T47D (cell line): ENCODE measurements at regions not wholly inside any gene's neighbourhood (a gene's known extent, or its start where the extent isn't known, plus 50 kb on each side); places are given as distances from the start of the nearest gene placed in this dataset.
A peak's percentile ranks its signal among the peaks of the same experiment; 100 is the strongest.
"Not testable (repeated sequence)": the region's sequence is repeated elsewhere in the genome, so short reads cannot be mapped to it uniquely, and the experiment has no call there.

Experiments used
- DNase-seq, 2 experiments: peaks; one replicate each; pipeline versions ENCODE4 v3.0.0 to v3.0.0-alpha.2; 2011 to 2012; ENCODE audit warnings: low read depth in 1 of 2, low spot score in 1 of 2
- JUND ChIP-seq: IDR thresholded peaks from 2 replicates; pipeline ENCODE4 v1.6.1; 2012; ENCODE audit warnings: low read depth
- in situ Hi-C: cut with HindIII; loops from 2 replicates; pipeline ENCODE4 v1.10.0; 2016; ENCODE audit warnings: low sequenced_read_pairs, low pct_unique_long_range_greater_than_20kb

DNA sequence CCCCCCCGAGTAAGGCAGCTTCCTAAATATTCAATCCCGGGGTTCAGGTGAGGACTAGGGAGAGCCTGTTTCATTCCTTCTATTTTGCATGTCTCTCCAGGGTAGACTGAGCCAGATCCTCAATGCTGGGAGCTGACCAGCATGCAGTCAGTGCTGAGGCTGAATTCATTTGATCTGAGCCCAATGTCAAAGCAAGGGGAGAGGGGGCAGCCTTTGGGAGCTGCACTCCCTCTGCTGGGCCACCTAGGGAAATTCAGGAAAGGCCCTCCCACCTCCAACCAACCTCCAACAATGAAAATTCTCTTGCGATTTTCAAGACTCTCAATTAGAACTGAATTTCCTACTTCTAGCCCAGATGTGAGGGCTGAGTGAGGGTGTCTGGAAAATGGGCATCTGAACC is 371.2 kb downstream of the NPHP4 start:
- TF ChIP-seq JUND = no peak
- peak; percentile 10 to 40 for DNase-seq
- in situ Hi-C loops = no loop called here

GRCh38 chr1:5620418-5620817 is 371.8 kb downstream of the NPHP4 start:
- TF ChIP-seq JUND = no peak
- no peak for DNase-seq
- in situ Hi-C loops = no loop called here

DNA sequence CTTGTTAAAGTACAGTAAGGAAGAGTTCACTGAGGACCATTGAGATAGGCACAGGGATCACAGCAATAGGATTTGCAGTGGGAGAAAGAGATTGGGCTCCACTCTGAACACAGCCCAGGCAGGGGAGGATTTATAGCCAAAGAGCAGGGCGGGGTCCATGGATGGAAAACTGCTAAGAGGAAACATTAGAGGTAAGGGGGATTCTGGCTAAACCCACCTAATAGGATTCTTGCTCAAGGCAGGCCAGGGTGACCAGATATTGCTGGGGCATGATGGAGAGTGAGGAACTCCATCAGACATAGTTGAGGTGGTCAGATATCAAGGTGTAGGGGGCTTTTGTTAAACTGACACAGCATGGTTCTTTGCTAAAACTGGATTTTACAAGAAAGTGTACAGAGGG is 372.8 kb downstream of the NPHP4 start:
- no peak for DNase-seq
- TF ChIP-seq JUND = no peak
- in situ Hi-C loops = no loop called here

- DNase-seq = no peak
- TF ChIP-seq JUND = no peak
- in situ Hi-C loops = no loop called here
Observed at GRCh38 chr1:5617546-5617945, 374.7 kb downstream of the NPHP4 start.

DNA sequence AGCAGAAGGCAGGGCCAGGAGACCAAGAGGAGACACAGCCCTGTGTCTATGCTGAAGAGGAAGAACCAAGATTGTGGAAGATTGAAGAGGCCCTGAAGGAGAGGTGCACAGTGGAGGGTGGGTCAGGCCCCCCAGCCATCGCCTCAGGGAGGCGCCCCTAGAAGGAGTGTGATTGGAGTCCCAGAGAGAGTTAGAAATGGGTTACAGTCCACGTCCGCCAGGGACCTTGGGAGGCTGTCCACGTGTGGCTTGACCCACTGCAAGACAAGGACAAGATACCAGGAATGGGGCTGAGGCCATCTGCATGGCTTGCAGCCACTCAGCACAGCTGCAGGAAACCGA is 375.1 kb downstream of the NPHP4 start:
- TF ChIP-seq JUND = no peak
- DNase-seq = no peak
- in situ Hi-C loops = no loop called here

DNA sequence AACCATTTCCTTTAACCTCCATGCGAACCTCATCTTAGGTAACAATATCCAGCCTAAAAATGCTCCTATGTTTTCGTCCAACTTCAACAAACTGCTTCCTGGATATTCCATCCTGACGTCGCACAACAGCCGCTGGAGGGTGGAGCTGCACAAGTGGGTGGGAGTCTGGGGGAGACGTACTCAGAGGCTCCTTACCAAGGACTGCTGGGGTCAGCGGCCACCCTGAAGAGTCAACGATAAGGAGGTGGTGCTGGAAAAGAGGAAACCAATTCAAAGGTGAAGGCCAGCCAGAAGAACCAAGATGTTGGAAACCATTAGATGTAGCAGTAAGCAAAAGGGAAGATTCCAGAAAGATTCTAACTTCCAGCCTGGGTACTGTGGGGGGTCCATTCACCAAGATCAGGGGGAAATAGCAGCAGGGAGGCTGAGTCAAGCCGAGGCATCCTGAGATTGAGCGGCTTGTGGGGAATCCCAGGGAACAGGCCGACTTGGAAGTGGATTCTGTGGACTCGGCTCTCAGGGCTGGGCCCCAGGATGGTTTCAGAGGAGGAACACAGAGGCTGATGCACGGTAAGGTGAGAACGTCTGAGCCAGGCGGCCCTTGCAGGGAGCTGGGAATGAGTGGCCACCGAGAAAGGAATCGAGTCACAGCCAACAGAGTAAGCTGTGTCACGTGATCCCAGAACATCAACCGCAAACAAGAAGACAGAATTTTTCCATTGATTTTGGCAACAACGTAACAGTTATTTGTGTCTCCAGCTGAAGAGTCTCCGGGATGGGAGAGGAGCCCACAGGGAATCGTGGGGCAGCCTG is 375.7 kb downstream of the NPHP4 start:
- DNase-seq = no peak
- no peak for TF ChIP-seq JUND
- in situ Hi-C loops = no loop called here

GRCh38 chr1:5615076-5615475 is 377.1 kb downstream of the NPHP4 start:
- in situ Hi-C loops = no loop called here
- no peak for TF ChIP-seq JUND
- no peak for DNase-seq

DNA sequence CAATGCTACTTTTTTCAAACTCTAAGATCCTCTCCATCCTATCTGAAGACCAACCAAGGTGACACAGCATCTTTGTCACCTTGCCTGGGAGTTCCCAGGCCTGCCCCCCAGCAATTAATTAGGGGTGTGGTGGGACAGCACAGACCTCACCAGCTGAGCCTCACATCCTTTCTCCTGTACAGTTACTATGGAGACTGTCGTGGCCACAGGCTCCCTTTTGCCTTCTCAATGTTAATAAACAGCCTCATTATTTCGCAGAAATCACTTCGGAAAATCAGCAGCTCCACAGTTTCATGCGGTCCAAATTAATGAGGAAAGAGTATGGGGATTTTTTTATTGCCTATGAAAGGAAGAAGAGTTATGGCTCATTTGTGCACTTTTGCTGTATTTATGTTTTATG is 378.3 kb downstream of the NPHP4 start:
- no peak for TF ChIP-seq JUND
- in situ Hi-C loops = no loop called here
- DNase-seq = no peak

GRCh38 chr1:5611851-5612250 is 380.4 kb downstream of the NPHP4 start:
- TF ChIP-seq JUND = no peak
- in situ Hi-C loops = no loop called here
- DNase-seq = no peak

- DNase-seq = no peak
- in situ Hi-C loops = no loop called here
- TF ChIP-seq JUND = no peak
Observed at GRCh38 chr1:5611431-5611830, 380.8 kb downstream of the NPHP4 start.

GRCh38 chr1:5610432-5610831 is 381.8 kb downstream of the NPHP4 start:
- no peak for TF ChIP-seq JUND
- in situ Hi-C loops = no loop called here

DNA sequence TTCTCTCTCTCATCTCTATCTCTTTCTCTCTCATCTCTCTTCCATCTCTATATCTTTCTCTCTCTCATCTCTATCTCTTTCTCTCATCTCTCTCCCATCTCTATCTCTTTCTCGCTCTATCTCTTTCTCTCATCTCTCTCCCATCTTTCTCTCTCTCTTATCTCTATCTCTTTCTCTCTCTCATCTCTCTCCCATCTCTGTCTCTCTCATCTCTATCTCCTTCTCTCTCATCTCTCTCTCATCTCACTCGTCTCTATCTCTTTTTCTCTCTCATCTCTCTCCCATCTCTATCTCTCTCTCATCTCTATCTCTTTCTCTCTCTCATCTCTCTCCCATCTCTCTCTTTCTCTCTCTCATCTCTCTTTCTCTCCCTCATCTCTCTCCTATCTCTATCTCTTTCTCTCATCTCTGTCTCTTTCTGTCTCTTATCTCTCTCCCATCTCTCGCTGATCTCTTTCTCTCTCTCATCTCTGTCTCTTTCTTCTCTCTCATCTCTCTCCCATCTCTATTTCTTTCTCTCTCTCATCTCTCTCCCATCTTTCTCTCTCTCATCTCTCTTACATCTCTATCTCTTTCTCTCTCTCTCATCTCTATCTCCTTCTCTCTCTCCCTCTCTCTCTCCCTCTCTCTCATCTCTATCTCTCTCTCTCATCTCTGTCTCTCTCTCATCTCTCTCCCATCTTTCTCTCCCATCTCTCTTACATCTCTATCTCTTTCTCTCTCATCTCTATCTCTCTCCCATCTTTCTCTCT is 388.7 kb downstream of the NPHP4 start:
- TF ChIP-seq JUND = no peak
- no peak for DNase-seq

More at GRCh38 chr1:5610432-5610831, 381.8 kb downstream of the NPHP4 start:
- DNase-seq = no peak

DNA sequence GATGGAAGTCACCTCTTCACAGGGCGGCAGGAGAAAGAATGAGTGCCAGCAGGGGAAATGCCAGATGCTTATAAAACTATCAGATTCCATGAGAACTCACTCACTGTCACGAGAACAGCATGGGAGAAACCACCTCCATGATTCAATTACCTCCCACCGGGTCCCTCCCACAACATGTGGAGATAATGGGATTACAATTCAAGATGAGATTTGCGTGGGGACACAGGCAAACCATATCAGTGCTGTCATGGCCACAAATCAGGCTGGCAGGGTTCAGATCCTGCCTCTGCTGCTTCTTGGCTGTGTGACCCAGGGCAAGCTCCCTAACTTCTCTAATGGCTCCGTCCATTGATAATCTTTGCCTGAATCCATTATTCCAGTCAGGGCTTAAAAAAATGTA is 389.5 kb downstream of the NPHP4 start:
- in situ Hi-C loops, DNase-seq: not testable (repeated sequence)

More for the DNA sequence above, 388.7 kb downstream of the NPHP4 start:
- in situ Hi-C loops = no loop called here
